Limb (tissue), 2 donors: ENCODE measurements at regions not wholly inside any gene's neighbourhood (a gene's known extent, or its start where the extent isn't known, plus 50 kb on each side); places are given as distances from the start of the nearest gene placed in this dataset.

Experiments used
- DNase-seq, 2 donors: peaks; one replicate each; pipeline ENCODE4 v3.0.0-alpha.2; 2016; ENCODE audit errors: extremely low spot score in 2 of 2

DNA sequence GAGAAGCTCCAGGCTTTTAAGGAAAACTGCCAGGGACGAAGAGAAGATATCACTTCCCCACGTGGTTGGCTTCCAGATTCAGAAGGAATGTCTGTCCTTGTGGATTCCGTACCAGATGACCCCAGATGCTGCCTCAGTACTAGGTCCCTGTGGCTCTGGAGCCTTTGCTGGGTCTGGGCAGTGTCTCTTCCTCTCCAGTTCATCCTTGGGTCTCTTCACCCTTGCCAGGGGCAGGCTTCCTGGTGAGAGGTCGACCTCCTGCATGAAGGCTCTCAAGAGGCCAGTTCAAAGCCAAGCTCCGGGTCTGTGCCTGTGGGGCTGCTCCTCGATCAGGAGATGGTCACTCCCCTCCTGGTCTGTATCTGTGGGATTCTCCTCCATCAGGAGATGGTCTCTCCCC, 74.7 kb upstream of the B3GAT1 start:
- DNase-seq, result no peak

DNA sequence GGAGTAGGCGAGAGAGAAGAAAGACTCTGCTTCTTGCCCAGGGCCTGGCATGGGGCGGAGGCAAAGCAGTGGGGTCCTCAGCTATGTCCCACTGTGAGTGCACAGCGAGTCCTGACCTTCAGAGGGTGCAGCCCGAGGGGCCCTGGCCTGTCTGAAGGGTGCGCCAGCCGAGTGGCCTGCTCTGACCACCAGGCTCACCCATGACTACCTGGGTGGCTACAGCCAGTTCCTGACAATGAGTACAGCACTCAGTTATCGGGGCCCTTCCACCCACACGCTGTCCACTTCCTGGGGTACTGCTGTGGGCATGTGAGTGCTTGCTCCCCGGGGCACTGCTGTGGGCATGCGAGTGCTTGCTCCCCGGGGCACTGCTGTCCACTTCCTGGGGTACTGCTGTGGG, 74.1 kb upstream of the B3GAT1 start:
- DNase-seq, result no peak

DNA sequence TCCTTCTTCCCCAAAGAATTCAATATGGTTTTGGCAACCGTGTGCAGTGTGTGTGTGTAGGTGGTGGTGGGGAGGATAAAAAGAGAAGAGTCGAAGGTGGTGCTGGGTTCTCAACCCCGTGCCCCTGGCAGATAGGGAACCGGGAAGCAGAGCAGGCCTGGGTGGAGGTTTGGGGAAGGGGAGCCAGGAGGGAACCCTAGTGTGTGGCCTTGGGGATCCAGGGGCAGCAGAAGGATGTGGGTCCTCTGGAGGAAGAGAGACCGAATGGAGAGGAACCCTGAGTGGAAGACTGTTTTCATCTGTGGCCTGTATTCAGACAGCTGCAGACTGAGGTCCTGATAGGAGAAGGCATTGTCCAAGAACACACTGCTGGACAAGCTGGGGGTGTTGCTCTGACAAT, 73.3 kb upstream of the B3GAT1 start:
- no peak for DNase-seq

DNA sequence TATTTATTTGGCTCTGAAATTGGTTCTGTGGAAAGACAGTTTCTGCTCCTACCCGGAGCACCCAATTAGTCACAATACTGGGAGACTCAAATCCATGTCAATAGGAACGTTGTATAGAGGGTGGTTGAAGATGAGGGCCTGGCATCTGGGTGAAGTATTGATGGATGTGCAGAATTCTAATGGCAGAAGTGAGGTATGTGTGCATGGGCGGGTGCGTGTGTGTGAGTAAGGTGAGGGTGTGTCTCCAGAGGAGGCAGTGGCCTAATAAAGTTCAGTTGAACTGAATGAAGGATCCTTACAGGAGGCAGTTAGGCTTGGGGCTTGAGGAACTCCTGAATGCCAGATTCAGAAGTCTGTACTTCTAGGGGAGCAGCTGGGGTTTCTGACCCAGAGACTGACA, 71.8 kb upstream of the B3GAT1 start:
- no peak for DNase-seq

DNA sequence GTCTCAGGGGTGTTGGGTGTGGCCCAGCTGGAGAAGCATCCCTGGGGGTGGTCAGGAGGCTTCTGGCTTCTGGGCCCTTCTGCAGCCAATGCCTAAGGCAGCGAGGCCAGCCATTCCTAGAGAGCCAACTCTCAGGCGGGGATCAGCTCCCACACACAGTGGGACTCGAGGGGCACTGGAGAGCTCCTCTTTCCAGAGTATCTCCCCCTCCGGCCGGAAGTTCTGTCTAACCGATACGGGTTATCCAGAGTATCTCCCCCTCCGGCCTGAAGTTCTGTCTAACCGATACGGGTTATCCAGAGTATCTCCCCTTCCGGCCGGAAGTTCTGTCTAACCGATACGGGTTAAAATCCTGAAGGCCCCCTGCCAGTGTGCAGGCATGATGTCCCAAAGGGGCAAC, 71.2 kb upstream of the B3GAT1 start:
- no peak for DNase-seq

DNA sequence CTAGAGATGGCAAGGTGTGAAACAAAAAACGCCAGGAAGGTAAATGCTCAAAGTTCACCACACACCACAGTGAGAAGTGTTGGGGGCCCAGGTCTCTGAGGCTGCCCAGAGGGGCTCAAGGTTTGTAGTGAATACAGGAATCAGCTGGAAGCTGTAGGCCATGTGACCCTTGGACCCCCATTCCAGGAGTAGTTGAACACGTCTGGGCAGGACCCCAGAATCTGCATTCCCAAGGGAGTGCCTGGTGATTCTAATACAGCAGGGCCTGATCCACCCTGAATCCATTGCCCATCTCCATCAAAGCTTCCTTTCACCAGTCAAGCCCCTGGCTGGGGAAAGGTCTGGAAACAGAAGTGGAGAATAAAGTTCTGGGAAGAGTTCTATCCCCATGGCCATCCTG, 70.8 kb upstream of the B3GAT1 start:
- DNase-seq, result no peak

DNA sequence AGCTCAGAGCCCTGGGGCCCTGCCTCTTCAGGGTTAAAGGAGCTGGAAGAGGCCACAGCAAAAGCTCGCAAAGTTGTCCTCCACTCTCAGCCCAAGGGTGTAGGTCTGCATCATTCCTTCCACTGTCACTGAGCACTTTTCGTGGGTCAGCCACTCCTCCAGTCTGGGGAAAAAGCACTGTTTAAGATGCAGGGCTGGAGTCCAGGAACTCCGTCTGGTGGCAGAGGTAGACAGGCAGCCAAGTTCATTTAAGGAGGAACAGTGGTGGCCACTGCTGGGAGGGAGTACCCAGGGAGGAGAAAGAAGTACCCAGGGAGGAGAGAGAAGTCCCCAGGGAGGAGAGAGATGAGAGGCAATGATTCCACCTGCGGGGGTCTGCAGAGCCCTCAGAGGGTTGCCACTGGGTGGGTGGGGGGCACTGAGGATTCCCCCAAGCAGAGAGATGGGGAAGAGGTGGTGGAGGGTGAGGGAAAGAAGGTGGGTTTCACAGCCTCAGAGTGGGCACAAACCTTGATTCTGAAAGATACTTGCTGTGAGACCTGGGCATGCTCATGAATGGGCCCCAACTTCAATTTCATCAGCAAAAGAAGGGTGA, 70.0 kb upstream of the B3GAT1 start:
- DNase-seq, result no peak

DNA sequence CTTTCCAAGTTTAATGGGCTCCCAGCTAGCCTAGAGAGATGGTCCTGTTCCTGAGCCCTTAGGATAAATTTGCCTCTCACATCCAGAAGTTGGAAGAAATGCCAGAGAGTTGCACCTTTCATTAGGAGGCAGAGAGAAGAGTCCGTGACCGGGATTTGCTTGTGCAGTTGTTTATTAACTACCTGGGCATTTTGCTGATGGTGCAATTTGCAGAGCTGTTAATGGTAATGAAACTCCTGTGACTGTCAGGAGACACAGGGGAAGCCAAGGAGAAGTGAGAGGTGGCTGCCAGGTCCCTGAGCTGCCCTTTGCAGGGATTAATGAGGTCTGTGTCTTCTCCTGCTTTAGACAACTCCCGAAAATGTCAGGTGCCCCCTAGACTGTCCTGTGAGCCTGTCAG, 69.1 kb upstream of the B3GAT1 start:
- no peak for DNase-seq

DNA sequence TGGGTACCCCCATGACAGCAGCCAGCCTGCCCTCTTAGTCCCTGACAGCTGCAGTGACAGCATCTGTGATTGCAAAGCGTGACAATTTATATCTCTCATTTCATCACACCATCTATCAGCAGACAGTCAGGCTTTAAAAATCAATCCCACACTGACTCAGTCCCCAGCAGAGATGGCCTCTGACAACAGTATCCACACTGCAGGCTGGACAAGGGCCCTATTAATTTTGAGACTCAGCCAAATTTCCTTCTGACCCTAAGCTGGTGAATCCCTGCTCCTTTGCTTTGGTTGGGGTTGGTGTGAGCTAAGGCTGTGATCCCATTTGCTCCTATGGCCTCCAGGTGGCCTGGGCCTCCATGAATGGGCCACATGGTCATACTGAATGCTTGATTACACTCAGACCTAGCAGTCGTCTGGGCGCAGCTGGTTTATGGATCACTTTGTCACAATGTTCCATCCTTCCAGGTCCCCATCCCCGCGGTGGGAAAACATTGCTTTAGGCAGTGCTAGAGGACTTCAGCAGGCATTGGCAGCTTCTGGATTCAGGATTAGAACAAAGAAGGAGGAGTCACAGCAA, 68.2 kb upstream of the B3GAT1 start:
- DNase-seq, result no peak

DNA sequence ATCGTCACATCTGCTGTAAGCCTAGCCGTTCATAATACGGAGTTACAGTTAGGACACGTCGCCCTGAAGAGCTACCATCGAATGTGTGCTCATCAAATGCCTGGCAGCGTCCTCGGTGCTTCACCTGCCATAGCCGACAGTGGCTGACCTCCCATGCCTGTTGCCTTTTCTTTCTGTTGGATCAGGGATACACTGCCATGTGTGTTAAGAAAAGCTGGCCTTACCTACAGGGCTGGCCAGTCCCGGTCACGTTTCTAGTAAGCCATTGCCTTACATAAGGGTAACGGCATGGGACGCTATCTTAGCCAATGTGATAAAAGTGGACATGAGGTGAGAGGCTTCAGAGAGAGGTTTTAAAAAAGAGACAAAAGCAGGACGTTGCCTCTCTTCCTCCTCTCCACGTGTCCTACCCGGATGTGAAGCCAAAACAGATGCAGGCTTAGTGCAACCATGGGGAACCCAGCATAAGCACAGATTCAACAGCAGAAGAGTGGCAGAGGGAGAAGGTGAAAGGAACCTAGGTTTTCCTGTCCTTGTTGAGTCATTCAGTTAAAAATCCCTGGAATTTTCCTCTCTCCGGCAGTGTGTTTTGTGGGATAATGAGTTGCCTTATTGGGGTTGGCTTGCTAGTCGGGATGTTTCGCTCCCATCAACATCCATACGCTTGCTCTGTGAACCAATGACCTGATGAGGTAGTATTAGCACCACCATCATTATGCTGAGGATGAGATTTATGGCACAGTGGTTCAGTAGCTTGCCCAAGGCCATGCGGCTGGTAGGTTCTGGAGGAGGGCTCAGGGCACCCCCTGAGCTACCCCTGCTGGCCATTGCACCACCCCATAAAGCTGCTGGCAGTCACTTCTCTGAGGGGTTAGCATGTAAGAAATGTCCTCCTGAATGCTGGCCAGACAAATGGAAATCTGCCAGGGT, 67.4 kb upstream of the B3GAT1 start:
- no peak for DNase-seq

DNA sequence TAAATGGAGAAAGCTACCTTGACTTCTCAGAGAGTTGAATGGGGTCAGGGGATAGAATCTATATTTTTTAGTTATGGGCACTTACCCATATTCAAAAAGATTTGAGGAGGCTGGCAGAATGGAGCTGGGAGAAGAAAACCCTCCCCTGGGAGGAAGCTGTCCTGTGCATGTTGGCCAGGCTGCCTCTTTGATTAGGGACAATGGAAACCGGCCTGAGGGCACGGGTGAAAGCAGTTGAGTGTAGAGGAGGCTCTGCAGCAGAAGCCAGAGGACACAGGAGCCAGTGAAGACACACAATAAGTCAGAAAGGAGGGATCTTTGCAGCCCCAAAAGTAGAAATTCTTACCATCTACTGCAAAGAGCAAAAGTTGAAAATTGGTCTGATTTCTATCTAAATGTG, 66.6 kb upstream of the B3GAT1 start:
- DNase-seq, result no peak

DNA sequence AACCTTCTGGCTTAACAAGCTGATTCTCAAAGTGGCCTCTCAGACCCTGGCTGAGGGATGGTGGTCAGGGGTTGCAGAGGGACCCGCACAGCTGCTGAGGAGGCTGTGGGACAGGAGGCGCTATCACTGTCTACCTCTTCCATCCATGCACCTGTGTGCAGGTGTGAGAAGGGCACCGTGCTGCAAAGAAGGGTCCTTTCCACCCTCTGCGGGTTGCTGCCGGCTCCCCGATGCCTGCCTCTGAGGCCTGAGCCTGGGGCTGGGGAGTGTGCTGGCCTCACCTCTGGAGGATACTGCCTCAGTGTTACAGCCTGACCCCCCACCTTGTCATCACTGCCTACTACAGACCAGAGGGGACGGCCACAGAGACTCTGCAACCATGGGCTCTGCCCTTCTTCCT, 66.1 kb upstream of the B3GAT1 start:
- DNase-seq, result no peak

DNA sequence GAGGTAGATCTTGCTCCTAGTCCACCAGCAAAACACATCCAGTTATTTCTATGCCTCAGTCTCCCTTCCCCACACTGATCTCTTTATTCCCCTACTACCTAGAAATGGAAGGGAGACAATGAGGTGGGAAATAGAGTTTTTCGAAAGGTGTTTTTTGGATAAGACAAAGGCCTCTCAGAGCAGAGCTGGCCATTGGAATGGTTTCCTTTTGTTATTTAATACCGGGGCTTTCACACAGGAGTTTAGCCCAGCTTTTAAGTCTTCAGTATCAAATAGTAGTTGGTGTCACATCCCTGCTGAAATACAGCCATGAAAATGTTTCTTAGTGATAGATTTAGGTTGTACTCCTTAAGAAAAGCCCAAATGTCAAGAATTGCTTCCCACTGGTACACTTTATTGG, 65.4 kb upstream of the B3GAT1 start:
- no peak for DNase-seq

DNA sequence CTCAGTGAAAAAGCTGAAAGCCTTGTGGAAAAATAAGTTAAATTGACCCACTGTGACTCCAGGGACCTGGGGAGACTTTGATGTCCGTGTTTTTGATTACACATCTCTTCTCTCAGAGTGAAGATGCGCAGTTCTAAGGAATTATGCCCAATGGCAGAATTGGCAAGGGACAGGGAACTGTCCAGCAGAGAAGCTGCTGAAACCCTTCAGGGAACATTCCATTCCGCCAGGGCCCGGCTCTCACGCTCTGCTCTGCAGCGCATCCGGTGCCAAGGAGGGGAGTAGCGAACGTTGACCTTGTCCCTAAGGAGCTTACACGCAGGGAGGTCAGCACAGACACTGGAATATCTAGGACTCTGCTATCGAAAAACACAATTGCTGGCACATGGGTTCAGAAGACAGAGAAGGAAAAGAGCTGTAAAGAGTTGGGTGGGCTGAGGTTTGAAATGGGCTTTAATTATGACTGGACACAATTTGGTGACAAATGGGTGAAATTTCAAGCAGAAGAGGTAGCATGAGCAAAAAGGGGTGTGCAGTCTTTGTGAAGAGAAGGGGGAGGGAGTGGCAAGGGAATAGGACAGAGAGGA, 64.5 kb upstream of the B3GAT1 start:
- DNase-seq, result peak; percentile 3 to 51

DNA sequence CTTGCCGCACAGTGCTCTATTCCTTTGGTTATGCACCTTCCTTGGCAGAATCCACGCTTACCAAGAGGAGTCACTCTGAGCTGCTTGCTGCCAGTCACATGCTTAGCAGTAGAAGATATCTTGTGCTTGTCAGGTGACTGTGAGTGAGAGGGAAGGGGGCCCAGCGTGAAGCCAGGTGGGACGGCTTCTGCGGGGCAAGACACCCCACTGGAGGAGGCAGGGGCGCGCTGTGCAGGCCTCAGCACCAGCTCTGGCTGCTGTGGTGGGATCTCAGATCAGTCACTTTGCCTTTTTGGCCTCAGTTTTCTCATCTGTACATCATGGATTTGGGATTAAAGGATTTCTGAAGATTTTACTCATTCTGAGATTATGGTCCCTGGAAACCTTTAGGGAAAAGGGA, 63.9 kb upstream of the B3GAT1 start:
- no peak for DNase-seq

DNA sequence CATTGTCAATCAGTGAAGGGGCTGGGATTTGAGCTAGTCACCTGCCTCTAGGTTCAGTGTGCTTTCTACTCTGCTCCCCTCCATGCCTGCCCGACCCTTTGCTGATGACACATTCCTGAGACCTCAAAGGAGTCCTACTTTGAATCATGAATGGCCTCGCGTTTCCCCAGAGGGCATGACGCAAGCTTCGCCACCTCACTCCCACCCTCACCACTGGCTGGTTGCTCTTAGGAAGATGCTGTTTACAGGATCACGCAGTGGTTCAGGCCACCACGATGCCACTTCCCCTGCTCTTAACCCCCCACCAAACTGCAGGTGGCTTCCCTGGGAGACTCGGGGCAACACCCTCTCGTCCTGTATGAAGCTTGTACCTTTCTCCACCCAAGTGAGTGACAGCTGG, 62.9 kb upstream of the B3GAT1 start:
- DNase-seq, result no peak

DNA sequence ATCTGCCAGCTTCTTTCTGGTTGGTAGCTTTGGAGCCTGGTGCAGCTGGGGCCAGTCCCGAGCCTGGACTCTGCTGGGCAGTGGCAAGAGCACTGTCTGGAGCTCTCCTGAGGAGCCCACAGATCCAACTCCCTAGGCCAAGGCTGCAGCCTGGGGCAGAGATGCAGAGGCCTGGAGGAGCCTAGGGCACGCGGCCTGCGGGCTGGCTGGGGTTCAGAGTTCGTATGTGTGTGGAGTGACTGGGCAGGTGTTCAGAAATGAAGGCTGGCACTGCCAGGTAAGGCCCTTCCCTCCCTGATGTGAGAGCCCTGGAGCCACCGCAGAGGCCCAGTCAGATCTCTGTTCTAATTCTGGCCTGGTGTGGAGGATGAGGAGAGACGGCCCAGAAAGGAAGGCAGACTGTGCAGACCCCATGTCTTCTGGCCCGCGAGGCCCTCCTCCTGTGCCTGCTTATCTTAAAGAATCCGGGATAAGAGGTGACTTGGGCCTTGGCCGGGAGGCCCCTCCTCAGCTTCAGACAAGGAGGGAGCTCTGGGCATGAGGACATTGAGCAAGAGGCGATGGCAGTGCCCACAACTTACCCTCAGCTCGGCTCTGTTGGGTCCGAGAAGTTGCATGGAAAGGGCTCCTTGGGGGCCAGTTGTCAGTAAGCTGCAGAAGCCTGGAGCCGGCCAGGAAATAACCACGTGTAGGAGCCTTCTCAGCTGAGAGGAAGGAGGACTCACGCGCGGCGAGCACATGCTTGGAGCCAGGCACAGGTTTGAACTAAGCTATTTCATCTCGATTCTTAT, 62.2 kb upstream of the B3GAT1 start:
- no peak for DNase-seq

DNA sequence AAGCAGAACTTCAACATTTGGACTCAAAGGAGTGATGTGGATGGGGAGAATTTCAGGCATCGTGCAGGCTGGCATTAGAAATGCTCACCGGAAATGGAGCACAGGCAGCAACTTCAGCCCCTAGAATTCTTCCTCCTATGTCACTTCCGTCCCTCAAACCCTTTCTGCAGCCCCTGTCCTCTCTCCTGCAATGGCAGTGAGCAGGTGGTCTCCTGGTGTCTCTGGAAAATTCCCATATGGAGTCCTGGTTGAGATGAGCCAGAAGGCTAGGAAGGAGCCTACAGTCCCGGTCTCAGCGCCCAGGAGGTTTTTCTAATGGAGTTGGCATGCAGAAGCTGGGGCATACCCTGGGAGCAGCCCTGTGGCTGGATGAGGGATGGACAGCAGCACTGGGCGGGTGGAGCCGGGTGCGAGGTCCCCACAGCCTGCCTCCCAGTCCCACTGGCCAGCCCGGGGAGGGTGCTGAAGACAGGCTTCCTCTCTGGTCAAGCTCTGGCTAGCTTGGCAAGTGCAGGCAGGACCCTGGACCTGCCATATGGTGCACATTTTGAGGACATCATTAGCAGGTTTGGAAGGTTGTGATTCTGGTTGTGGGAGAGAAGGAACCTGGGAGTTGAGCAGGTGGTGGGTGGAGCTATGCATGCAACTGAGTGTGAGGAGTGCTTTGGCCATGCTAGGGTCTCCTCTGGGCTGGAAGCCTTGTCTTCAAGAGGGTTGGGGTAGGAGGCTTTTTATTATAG, 59.8 kb upstream of the B3GAT1 start:
- no peak for DNase-seq

DNA sequence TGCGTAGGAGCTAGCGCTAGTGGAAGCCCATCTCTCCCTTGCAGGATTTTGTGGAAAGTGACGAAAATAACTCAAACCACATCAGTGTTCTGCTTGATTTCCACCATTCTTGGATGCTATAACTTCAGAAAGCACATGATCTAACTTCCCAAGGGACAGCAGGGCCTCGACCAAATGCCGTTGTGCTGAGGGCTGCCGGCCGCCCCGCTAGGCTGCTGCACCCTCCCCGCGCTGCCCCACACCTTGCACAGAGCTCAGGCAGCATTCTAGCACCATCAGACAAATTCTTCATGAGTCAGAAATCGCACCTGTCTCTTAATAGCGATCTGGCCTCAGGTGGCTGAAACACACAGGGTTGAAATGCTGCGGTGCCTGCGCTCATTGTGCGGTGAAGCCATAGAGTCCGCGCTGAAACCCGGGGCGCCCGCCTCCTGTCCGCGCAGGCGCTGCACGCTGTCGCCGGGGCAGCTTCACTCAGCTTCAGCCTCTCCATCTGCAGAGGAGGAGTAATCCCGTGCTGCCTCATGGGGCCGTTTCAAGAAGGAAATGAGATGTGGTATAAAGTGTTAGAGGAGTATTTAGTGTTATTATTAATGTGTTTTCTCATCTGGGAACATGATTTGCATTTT, 59.2 kb upstream of the B3GAT1 start:
- DNase-seq, result peak in 1 of 2 donors; percentile 52

DNA sequence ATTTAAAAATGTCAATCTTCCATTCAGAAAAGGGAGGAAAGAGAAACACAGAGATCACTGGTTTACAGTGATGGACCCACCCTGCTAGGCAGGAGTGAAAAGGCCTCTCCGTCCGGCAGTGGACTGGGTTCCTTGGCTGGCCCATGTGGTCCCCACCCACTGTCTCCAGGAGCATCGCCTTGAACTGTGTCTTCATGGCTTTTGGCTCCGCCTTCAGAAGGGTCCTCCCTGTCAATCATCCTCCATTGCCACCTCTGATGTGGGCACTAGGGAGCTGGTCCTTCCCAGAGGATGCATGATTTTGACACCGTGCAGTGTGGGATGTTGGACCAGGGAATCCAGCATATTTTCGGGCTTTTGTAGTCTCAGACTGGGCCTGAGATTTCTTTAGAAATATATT, 58.2 kb upstream of the B3GAT1 start:
- DNase-seq, result no peak

DNA sequence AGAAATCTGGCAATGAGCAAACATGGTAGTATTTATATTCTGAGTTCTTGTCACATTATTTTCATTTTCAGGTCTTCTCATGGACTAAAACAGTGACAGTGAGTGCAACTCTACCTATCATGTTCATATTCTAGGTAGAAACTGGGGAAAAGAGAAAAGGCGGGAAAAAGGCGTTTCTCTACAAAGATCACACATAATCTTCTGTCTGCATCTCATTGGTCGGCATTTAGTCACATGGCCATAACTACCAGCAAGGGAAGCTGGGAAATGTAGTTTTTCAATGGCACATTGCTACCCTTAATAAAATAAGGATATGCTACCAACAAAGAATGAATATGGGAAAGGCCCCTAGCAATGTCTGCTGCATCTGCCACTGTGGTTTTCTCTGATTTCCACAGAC, 57.6 kb upstream of the B3GAT1 start:
- no peak for DNase-seq
